ENCODE measurements at regions not wholly inside any gene's neighbourhood (a gene's known extent, or its start where the extent isn't known, plus 50 kb on each side); places are given as distances from the start of the nearest gene placed in this dataset.
"Not testable (repeated sequence)": the region's sequence is repeated elsewhere in the genome, so short reads cannot be mapped to it uniquely, and the experiment has no call there.

DNA sequence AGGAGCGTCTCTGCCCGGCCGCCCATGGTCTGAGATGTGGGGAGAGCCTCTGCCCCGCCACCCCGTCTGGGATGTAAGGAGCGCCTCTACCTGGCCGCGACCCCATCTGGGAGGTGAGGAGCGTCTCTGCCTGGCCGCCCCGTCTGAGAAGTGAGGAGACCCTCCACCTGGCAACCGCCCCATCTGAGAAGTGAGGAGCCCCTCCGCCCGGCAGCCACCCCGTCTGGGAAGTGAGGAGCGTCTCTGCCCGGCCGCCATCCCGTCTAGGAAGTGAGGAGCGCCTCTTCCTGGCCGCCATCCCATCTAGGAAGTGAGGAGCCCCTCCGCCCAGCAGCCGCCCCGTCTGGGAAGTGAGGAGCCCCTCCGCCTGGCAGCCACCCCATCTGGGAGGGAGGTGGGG, 551.9 kb downstream of the FAM181B start:
- H3K27me3 Mint-ChIP-seq; H3K9me3 Mint-ChIP-seq (ENCODE audit: low read depth); H3K27ac Mint-ChIP-seq; H3K36me3 Mint-ChIP-seq; H3K4me3 Mint-ChIP-seq; H3K4me1 Mint-ChIP-seq (ENCODE audit: low read depth): not testable (repeated sequence)

DNA sequence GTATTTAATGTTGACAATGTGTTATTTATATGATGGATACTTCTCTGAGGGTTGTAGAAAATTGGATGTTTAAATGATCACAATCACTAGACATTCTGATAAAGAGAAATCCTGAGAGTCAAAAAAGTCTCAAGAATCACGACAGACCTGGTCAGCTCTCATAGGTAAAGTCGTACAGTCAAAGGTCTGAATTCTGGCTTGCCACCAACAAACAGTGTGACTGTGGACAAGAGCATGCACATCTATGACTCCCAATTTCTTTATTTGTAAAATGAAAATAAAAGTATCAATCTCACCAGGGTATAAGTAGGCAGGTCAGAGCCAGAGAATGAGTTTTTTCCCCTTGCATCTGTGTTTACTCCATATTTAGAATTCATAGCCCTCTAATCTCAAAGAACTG, 556.7 kb downstream of the FAM181B start:
- H3K27ac Mint-ChIP-seq, result no peak overlapping the region
- H3K36me3 Mint-ChIP-seq, result no peaks in the 10 kb centered on the region
- H3K4me3 Mint-ChIP-seq, result no peak overlapping the region
- H3K9me3 Mint-ChIP-seq (ENCODE audit: low read depth), result no peaks in the 10 kb centered on the region
- no peaks in the 10 kb centered on the region for H3K27me3 Mint-ChIP-seq
- no peaks in the 10 kb centered on the region for H3K4me1 Mint-ChIP-seq (ENCODE audit: low read depth)

DNA sequence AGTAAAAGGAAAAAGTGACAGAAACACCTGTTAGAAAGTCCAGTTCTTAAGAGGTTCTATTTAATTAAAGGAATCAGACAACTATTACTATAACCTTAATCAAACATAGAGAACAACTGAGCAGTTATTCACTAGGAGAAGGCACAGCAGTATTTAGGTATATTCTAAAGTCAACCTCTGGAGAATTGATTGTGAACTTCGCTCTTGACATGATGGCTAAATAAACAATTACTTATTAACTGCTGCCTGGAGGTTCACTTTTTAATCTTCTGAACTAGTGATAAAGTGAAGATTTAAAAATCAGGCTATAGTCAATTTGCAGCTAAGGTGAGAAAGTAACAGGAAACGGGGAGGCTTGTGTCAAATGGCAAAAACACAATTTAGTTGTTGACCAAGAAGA, 557.3 kb downstream of the FAM181B start:
- no peak overlapping the region for H3K27ac Mint-ChIP-seq
- no peak overlapping the region for H3K4me3 Mint-ChIP-seq
- H3K27me3 Mint-ChIP-seq, result no peaks in the 10 kb centered on the region
- H3K36me3 Mint-ChIP-seq, result no peaks in the 10 kb centered on the region
- no peaks in the 10 kb centered on the region for H3K4me1 Mint-ChIP-seq (ENCODE audit: low read depth)
- H3K9me3 Mint-ChIP-seq (ENCODE audit: low read depth), result no peaks in the 10 kb centered on the region

DNA sequence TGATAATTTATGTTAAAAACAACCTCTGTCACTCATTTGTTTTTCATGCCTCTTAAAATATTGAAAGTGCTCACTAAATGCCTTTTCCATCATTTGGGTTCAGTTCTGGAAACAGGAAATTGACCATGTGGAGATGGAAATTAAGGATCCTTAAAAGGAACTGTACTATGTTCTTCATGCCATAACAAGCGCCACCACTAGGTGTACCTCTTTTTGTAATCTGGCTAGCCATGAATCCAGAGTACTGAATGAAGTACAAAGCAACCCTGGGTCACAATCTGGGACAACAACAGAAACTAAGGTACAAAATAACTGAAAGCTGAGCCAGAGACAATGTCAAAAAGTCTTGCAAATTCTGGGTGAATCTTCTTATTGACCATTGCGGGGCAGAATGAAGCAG, 559.1 kb downstream of the FAM181B start:
- H3K4me3 Mint-ChIP-seq, result no peak overlapping the region
- no peaks in the 10 kb centered on the region for H3K9me3 Mint-ChIP-seq (ENCODE audit: low read depth)
- no peaks in the 10 kb centered on the region for H3K4me1 Mint-ChIP-seq (ENCODE audit: low read depth)
- H3K36me3 Mint-ChIP-seq, result no peaks in the 10 kb centered on the region
- H3K27ac Mint-ChIP-seq, result no peak overlapping the region
- H3K27me3 Mint-ChIP-seq, result no peaks in the 10 kb centered on the region

DNA sequence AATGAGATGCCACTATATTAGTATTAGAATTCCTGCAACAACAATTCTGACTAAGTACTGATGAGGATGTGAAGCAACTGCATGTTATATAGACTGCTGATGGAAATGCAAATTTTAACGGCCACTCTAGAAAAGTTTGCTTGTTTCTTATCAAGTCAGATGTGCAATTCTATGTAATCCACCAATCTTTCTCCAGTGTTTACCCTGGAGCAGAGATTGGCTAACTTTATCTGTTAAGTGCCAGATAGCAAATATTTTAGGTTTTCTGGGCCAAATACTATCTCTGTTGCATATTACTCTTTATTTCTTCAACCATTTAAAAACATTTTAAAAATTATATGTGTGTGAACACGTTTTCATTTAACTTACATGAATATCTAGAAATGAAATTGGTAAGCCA, 586.9 kb downstream of the FAM181B start:
- Mint-ChIP-seq H3K27ac (no peak overlapping the region), H3K4me1 (ENCODE audit: low read depth) (no peaks in the 10 kb centered on the region), H3K9me3 (ENCODE audit: low read depth) (no peaks in the 10 kb centered on the region), H3K4me3 (no peak overlapping the region), H3K27me3 (peaks cover 2% of the 10 kb centered on the region), H3K36me3 (no peaks in the 10 kb centered on the region)

DNA sequence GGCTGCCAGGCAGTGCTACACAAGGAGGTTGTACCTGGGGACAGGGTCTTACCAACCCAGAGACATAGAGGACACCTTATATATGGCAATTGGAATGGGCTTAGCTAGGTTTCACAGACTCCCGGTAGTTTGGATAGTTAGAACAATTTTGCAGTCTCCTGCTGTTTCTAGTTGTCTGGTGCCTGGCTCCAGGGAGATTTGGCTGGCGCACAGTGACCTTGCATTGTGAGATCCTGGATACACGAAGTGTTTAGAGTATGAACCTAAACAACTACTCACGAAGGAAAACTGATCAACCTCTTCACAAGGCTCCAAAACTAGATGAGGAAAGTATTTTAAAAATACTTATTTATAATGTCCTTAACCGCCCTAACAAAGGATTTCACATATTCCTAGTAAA, 614.7 kb downstream of the FAM181B start:
- Mint-ChIP-seq H3K9me3 (ENCODE audit: low read depth) (peaks cover 3% of the 10 kb centered on the region), H3K4me1 (ENCODE audit: low read depth) (no peaks in the 10 kb centered on the region), H3K27me3 (peaks cover 6% of the 10 kb centered on the region), H3K4me3 (no peak overlapping the region), H3K27ac (no peak overlapping the region), H3K36me3 (no peaks in the 10 kb centered on the region)

DNA sequence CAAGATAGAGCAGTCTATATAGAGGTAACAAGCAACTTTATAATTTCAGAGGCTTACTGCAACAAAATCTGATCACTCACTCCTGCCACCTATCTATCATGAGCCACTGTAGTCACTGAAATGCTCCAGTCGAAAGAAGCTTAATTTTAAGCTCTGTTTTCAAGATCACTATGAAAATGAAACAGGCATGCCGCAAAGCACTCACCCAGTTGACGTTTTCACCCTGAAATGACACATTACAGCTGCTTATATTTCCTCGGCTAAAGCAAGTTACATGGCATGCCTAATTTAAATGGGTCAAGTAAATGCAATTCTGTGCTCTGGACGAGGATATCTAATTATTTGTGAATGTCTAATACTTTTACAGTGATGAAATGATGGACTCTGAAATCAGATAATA, 616.3 kb downstream of the FAM181B start:
- Mint-ChIP-seq H3K27ac (no peak overlapping the region), H3K27me3 (peaks cover 4% of the 10 kb centered on the region), H3K4me3 (no peak overlapping the region), H3K36me3 (no peaks in the 10 kb centered on the region), H3K4me1 (ENCODE audit: low read depth) (no peaks in the 10 kb centered on the region), H3K9me3 (ENCODE audit: low read depth) (peaks cover 3% of the 10 kb centered on the region)

DNA sequence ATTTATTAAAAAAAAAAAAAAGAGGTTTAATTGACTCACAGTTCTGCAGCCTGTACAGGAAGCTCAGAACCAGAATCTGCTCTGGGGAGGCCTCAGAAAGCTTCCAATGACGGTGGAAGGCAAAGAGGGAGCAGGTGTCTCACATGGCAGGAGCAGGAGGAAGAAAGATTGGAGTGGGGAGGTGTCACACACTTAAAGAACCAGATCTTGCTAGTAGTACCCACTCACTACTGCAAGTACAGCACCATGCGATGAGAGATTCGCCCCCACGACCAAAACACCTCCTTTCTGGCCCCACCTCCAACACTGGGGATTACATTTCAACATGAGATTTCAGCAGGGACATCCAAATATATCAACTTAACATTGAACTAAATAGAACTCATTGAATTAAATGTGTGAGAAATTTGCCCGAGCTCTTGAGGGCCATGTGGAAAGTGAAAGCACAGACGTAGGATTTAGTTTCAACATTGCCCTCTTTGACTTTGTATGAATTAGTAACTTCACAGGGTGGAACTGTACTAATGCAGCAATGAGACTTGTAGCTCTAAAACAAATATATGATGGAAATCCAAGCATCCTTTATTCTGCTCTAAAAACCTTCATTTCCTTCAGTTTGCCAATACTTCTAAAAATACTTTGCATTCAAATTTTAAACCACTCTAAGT, 628.2 kb downstream of the FAM181B start:
- Mint-ChIP-seq H3K4me1 (ENCODE audit: low read depth) (no peaks in the 10 kb centered on the region), H3K9me3 (ENCODE audit: low read depth) (no peaks in the 10 kb centered on the region), H3K27ac (no peak overlapping the region), H3K4me3 (no peak overlapping the region), H3K27me3 (peaks cover 3% of the 10 kb centered on the region), H3K36me3 (no peaks in the 10 kb centered on the region)

DNA sequence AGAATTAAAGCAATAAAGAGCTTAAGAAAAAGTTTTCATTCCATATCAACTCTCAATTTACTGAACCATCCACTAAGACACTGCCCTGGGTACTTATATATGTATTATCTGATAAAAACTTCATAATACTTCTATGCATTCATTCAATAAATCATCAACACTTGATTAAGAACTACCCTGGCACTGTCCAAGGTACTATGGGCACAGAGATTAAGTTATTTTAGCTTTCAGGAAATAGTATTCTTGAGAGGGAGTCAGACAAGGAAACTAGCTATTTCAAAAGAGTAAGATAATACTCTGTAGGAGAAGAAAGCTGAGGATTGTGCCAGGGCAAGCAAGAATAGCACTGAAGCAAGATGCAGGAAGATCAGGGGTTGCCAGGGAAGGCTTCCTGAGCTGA, 640.8 kb downstream of the FAM181B start:
- Mint-ChIP-seq H3K27ac (no peak overlapping the region), H3K9me3 (ENCODE audit: low read depth) (no peaks in the 10 kb centered on the region), H3K4me3 (no peak overlapping the region), H3K4me1 (ENCODE audit: low read depth) (no peaks in the 10 kb centered on the region), H3K36me3 (no peaks in the 10 kb centered on the region), H3K27me3 (no peaks in the 10 kb centered on the region)

DNA sequence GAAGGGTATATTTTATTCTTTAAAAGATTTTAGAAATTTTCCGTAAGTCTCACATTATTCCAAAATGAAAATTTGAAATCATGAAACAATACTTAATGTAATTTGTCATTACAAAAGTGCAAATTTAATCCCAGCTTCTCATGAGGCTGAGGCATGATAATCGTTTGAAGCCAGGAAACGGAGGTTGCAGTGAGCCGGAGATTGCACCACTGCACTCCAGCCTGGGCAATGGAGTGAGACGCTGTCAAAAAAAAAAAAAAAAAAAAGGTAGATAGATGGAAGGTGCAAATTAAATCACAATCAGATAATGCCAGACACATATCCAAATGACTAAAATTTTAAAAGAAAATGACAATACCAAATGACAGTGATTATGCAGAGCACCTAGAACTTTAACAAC, 644.2 kb downstream of the FAM181B start:
- no peak overlapping the region for H3K4me3 Mint-ChIP-seq
- no peaks in the 10 kb centered on the region for H3K4me1 Mint-ChIP-seq (ENCODE audit: low read depth)
- H3K36me3 Mint-ChIP-seq, result no peaks in the 10 kb centered on the region
- H3K27me3 Mint-ChIP-seq, result peaks cover 3% of the 10 kb centered on the region
- H3K27ac Mint-ChIP-seq, result no peak overlapping the region
- H3K9me3 Mint-ChIP-seq (ENCODE audit: low read depth), result no peaks in the 10 kb centered on the region

DNA sequence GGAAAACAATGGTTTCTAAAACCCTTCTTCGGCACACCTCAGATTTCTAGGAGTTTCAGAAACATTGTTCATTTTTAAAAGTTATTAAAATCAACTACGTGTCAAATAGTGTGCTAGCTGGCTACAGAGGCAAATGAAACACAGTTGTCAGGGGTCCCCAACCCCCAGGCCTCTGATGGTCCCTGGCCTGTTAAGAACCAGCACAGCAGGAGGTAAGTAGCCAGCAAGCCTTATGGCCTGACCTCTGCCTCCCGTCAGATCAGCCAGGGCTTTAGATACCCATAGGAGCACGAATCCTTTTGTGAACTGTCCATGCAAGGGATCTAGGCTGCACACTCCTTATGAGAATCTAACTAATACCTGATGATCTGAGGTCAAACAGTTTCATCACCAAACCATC, 648.2 kb downstream of the FAM181B start:
- no peak overlapping the region for H3K4me3 Mint-ChIP-seq
- H3K36me3 Mint-ChIP-seq, result no peaks in the 10 kb centered on the region
- H3K27ac Mint-ChIP-seq, result no peak overlapping the region
- H3K4me1 Mint-ChIP-seq (ENCODE audit: low read depth), result no peaks in the 10 kb centered on the region
- no peaks in the 10 kb centered on the region for H3K9me3 Mint-ChIP-seq (ENCODE audit: low read depth)
- peaks cover 3% of the 10 kb centered on the region for H3K27me3 Mint-ChIP-seq

DNA sequence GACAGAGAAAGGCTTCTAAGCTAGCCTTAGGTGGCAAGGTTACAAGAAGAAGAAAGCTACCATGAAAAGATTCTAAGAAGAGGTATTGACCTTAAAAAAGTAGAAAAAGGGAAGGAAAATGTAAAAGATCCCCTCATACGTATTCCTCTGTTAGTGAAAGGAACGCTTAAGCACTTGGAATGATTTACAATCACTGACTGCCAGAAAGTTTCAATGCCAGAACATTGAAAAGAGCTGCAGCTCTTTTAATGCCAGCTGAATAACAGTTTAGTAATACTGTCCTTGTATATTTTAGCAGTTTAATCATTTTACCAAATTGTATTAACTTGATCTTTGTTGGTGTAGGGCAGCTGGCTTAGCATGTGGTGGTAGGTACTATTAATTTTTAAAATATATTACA, 650.7 kb downstream of the FAM181B start:
- Mint-ChIP-seq H3K27ac (no peak overlapping the region), H3K4me3 (no peak overlapping the region), H3K4me1 (ENCODE audit: low read depth) (no peaks in the 10 kb centered on the region), H3K9me3 (ENCODE audit: low read depth) (no peaks in the 10 kb centered on the region), H3K36me3 (no peaks in the 10 kb centered on the region), H3K27me3 (peaks cover 3% of the 10 kb centered on the region)

DNA sequence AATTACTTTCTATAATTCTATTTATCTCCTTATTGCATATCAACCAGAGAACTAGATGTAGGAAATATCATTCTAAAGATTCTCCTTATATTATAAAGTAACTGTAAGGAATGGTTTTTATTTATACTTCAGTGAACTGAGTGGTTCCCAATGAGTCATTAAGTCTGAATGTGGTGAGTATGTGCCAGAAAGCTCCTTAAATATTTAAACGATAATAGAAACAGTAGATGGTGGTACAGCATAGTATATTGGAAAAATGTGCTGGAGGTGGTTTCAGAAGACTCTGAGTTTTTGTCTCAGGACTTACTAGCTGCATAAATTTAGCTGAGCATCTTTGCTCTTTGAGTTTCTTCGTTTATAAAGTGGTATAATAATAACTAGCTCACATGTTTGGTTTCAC, 653.5 kb downstream of the FAM181B start:
- H3K4me1 Mint-ChIP-seq (ENCODE audit: low read depth), result no peaks in the 10 kb centered on the region
- H3K9me3 Mint-ChIP-seq (ENCODE audit: low read depth), result no peaks in the 10 kb centered on the region
- no peak overlapping the region for H3K27ac Mint-ChIP-seq
- no peak overlapping the region for H3K4me3 Mint-ChIP-seq
- no peaks in the 10 kb centered on the region for H3K36me3 Mint-ChIP-seq
- peaks cover 4% of the 10 kb centered on the region for H3K27me3 Mint-ChIP-seq

DNA sequence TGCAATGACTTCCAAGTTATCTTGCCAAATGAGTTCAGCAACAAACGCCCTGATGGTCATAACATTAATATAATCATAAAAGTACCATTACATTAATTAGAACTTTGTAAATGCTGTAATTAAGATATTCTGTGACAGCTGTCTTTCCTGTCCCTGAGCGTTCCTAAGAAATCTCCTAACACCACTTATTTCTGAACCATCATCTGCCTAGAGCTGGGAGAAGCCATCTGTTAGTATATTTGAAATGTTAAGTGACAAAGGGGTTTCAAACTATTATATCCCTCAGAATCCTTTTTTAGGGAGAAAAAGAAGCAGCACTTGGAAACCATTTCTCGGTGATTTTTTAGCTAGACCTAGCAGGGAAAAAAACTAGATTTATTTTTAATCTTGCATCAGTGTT, 657.5 kb downstream of the FAM181B start:
- Mint-ChIP-seq H3K36me3 (no peaks in the 10 kb centered on the region), H3K9me3 (ENCODE audit: low read depth) (no peaks in the 10 kb centered on the region), H3K4me3 (no peak overlapping the region), H3K27me3 (peaks cover 3% of the 10 kb centered on the region), H3K27ac (no peak overlapping the region), H3K4me1 (ENCODE audit: low read depth) (no peaks in the 10 kb centered on the region)

DNA sequence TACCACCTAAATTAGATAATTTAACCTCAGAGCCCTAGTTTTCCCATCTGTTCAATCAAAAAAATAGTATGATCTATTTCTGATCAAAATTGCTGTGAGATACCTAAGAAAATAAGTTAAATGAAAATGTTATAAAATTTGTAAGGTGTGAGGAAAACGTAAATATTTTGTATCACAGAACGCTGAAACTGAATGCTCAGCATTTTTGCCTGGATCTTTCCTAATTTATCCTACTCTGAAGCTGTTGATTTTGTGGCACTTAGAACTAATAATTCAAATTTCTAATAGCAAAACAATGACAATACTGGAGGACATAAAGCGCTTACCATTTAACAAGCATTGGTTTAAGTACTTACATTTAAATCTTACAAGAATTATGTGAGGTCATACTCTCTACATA, 674.2 kb downstream of the FAM181B start:
- H3K36me3 Mint-ChIP-seq, result no peaks in the 10 kb centered on the region
- no peak overlapping the region for H3K4me3 Mint-ChIP-seq
- no peak overlapping the region for H3K27ac Mint-ChIP-seq

DNA sequence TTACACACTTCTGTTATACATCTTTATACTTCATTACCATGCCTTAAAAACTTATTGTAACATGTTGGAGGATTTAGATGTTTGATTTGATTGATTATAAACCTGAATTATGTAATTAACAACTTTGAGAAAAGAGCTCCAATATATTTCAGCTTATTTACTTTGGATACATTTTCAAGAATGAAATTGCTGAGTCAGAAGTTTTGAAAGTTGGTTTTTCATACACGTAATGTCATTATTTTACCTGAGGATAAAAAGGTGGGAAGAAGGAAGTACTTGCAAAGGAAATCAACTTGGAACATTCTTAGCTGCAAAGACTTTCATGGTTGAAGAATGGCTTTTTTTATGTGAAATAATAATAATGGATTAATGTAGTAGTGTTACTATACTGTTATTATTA, 677.2 kb downstream of the FAM181B start:
- H3K36me3 Mint-ChIP-seq, result no peaks in the 10 kb centered on the region
- no peak overlapping the region for H3K4me3 Mint-ChIP-seq
- H3K4me1 Mint-ChIP-seq (ENCODE audit: low read depth), result no peaks in the 10 kb centered on the region
- no peaks in the 10 kb centered on the region for H3K9me3 Mint-ChIP-seq (ENCODE audit: low read depth)
- peaks cover 2% of the 10 kb centered on the region for H3K27me3 Mint-ChIP-seq
- no peak overlapping the region for H3K27ac Mint-ChIP-seq

More for the DNA sequence above, 674.2 kb downstream of the FAM181B start:
- Mint-ChIP-seq H3K4me1 (ENCODE audit: low read depth) (no peaks in the 10 kb centered on the region), H3K27me3 (peaks cover 2% of the 10 kb centered on the region), H3K9me3 (ENCODE audit: low read depth) (no peaks in the 10 kb centered on the region)
